BLaER1 (cell line): ENCODE measurements at regions not wholly inside any gene's neighbourhood (a gene's known extent, or its start where the extent isn't known, plus 50 kb on each side); places are given as distances from the start of the nearest gene placed in this dataset.

ENCODE experiments used
- H3K27ac ChIP-seq: shearing (Covaris generic); formaldehyde crosslinking; 2 replicates; pipeline ENCODE4 v1.8.1; 2022
- H3K27me3 ChIP-seq: shearing (Covaris generic); formaldehyde crosslinking; 2 replicates; pipeline ENCODE4 v1.8.1; 2022
- H3K36me3 ChIP-seq: shearing (Covaris generic); formaldehyde crosslinking; 2 replicates; pipeline ENCODE4 v1.8.1; 2022
- H3K4me1 ChIP-seq: shearing (Covaris generic); formaldehyde crosslinking; 2 replicates; pipeline ENCODE4 v1.8.1; 2022
- H3K4me2 ChIP-seq: shearing (Covaris generic); formaldehyde crosslinking; 2 replicates; pipeline ENCODE4 v1.8.1; 2022
- H3K4me3 ChIP-seq: shearing (Covaris generic); formaldehyde crosslinking; 2 replicates; pipeline ENCODE4 v1.8.1; 2022
- H3K9ac ChIP-seq: shearing (Covaris generic); formaldehyde crosslinking; 2 replicates; pipeline ENCODE4 v1.8.1; 2022
- H3K9me3 ChIP-seq: shearing (Covaris generic); formaldehyde crosslinking; 2 replicates; pipeline ENCODE4 v1.8.1; 2022
- H4K20me1 ChIP-seq: shearing (Covaris generic); formaldehyde crosslinking; 2 replicates; pipeline ENCODE4 v1.8.1; 2022
- Cebpa-rat ChIP-seq: shearing (Covaris generic); IDR thresholded peaks from 2 replicates; pipeline ENCODE4 v1.8.1; 2022

- no peak overlapping the region for H3K4me2 ChIP-seq
- TF ChIP-seq Cebpa-rat = no peak
- H3K27ac ChIP-seq = no peak overlapping the region
- no peaks in the 10 kb centered on the region for H3K27me3 ChIP-seq
- H3K4me3 ChIP-seq = no peak overlapping the region
- no peaks in the 10 kb centered on the region for H4K20me1 ChIP-seq
- no peaks in the 10 kb centered on the region for H3K36me3 ChIP-seq
- H3K9ac ChIP-seq = no peak overlapping the region
- peaks cover 20% of the 10 kb centered on the region for H3K9me3 ChIP-seq
- no peaks in the 10 kb centered on the region for H3K4me1 ChIP-seq
Observed at GRCh38 chr6:85706272-85706671, 63.6 kb upstream of the SYNCRIP start.

GRCh38 chr6:85705220-85705619, 62.5 kb upstream of the SYNCRIP start:
- no peak overlapping the region for H3K4me2 ChIP-seq
- TF ChIP-seq Cebpa-rat = no peak
- no peak overlapping the region for H3K9ac ChIP-seq
- no peaks in the 10 kb centered on the region for H3K4me1 ChIP-seq
- H4K20me1 ChIP-seq = no peaks in the 10 kb centered on the region
- H3K4me3 ChIP-seq = no peak overlapping the region
- no peak overlapping the region for H3K27ac ChIP-seq
- peaks cover 20% of the 10 kb centered on the region for H3K9me3 ChIP-seq
- no peaks in the 10 kb centered on the region for H3K36me3 ChIP-seq
- no peaks in the 10 kb centered on the region for H3K27me3 ChIP-seq

- no peak for TF ChIP-seq Cebpa-rat
- Histone ChIP-seq H3K9me3 (peaks cover 20% of the 10 kb centered on the region), H3K4me3 (no peak overlapping the region), H3K9ac (no peak overlapping the region), H3K4me2 (no peak overlapping the region), H3K27me3 (no peaks in the 10 kb centered on the region), H3K4me1 (no peaks in the 10 kb centered on the region), H3K27ac (no peak overlapping the region), H4K20me1 (no peaks in the 10 kb centered on the region), H3K36me3 (no peaks in the 10 kb centered on the region)
Observed at GRCh38 chr6:85703406-85703805, 60.7 kb upstream of the SYNCRIP start.
